Nephron (organoid): ENCODE measurements at regions not wholly inside any gene's neighbourhood (a gene's known extent, or its start where the extent isn't known, plus 50 kb on each side); places are given as distances from the start of the nearest gene placed in this dataset.

Source experiments
- H3K27ac Mint-ChIP-seq, 3 experiments: 2 replicates each; pipeline ENCODE4 v1.8.0; 2020; ENCODE audit warnings: mixed read lengths in 3 of 3, mild to moderate bottlenecking in 2 of 3, moderate library complexity in 1 of 3
- H3K27me3 Mint-ChIP-seq: 2 replicates; pipeline ENCODE4 v1.8.0; 2021; ENCODE audit warnings: low read depth, mild to moderate bottlenecking, moderate library complexity, mixed read lengths
- H3K36me3 Mint-ChIP-seq: 2 replicates; pipeline ENCODE4 v1.8.0; 2020; ENCODE audit warnings: low read depth, mixed read lengths
- H3K4me1 Mint-ChIP-seq: 2 replicates; pipeline ENCODE4 v1.8.0; 2020; ENCODE audit warnings: mixed read lengths
- H3K4me3 Mint-ChIP-seq, 3 experiments: 2 replicates each; pipeline ENCODE4 v1.8.0; 2020; ENCODE audit warnings: mild to moderate bottlenecking in 3 of 3, mixed read lengths in 3 of 3, moderate library complexity in 2 of 3
- H3K9me3 Mint-ChIP-seq: 2 replicates; pipeline ENCODE4 v1.8.0; 2020; ENCODE audit warnings: mixed read lengths
- CTCF ChIP-seq, 3 experiments: fragments of 200-600 bp; sonication (generic); IDR thresholded peaks; one replicate each; pipeline ENCODE4 v1.5.0; 2021; ENCODE audit warnings: antibody characterized with exemption in 3 of 3; ENCODE audit not compliant: unreplicated experiment in 3 of 3

- Mint-ChIP-seq H3K9me3 (no peaks in the 10 kb centered on the region), H3K4me3 (no peak overlapping the region), H3K36me3 (no peaks in the 10 kb centered on the region), H3K27me3 (no peaks in the 10 kb centered on the region), H3K27ac (no peak overlapping the region), H3K4me1 (no peaks in the 10 kb centered on the region)
- no peak for TF ChIP-seq CTCF (IDR thresholded peaks at IDR 0.05; ENCODE audit: unreplicated experiment in 3 of 3)
These were observed 262.0 kb upstream of the TRPM3 start for GRCh38 chr9:71383308-71383940.

GRCh38 chr9:71368157-71368556, 246.7 kb upstream of the TRPM3 start:
- Mint-ChIP-seq H3K4me1 (no peaks in the 10 kb centered on the region), H3K27me3 (no peaks in the 10 kb centered on the region), H3K36me3 (no peaks in the 10 kb centered on the region), H3K9me3 (no peaks in the 10 kb centered on the region), H3K4me3 (no peak overlapping the region), H3K27ac (no peak overlapping the region)
- TF ChIP-seq CTCF (IDR thresholded peaks at IDR 0.05; ENCODE audit: unreplicated experiment in 3 of 3), result no peak

DNA sequence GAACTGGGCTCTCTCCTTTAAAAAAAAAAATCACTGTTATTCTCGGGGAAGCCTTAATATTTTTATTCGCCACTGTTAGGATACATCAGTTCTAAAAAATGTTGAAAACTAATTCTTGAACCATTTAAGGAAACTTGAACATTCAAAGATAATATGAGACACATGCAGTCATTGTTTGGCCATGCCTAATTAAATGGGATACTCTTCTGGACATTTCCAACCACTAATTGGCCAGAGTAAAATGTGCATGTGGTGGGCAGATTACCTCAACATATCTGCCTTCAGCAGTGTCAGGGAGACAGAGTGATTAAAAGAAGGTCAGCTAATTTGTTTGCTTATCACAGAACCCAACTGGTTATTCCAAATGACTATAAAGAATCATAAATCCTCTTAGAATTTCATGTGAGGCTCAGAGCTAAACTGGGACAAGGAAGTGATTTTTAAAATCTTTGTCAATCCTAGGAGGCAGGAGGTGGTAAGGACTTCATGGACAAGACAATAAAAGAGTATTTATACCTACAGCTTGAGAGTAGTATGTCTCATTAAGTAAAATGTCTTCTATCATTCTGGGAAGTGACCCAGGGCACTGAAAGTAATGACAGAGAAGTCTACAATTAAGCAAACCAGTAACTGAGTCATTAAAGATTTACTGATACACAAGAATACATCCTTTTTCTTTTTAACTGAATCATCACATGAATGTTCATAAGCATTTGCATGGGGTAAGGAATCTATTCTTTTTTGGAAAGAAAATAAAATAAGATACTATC, 242.9 kb upstream of the TRPM3 start:
- Mint-ChIP-seq H3K27ac (no peak overlapping the region), H3K9me3 (no peaks in the 10 kb centered on the region), H3K36me3 (no peaks in the 10 kb centered on the region), H3K4me3 (no peak overlapping the region), H3K4me1 (no peaks in the 10 kb centered on the region), H3K27me3 (no peaks in the 10 kb centered on the region)
- no peak for TF ChIP-seq CTCF (IDR thresholded peaks at IDR 0.05; ENCODE audit: unreplicated experiment in 3 of 3)

DNA sequence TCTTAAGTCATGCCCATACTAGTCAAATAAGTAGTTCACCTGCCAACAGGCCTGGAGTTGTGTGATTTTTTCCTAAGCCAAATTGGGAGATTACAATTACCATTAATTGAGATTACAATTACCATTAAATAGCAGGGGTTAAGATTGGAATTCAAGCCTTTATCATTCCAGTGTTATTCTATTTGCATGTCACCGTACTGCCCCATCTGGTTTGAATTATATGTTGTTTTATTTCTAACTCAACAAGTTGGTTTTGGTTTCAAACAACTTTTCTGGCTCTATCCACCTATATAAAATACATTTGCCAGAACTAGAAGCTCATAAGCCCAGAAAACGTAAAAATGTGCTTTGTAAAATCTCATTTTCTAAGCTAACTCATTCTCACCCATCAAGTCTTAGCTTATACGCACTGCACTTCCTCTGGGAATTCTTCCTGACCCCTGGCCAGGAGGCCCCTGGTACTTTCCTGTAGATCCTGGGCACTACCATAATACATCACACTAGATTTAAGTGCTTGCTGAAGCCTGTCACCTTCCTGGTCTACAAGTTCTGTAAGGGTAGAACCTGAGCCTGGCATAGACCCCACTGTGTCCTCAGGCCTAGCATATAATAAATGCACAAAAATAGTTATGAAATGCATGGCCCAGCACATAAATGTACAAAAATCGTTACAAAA, 242.0 kb upstream of the TRPM3 start:
- Mint-ChIP-seq H3K27ac (no peak overlapping the region), H3K9me3 (no peaks in the 10 kb centered on the region), H3K36me3 (no peaks in the 10 kb centered on the region), H3K27me3 (no peaks in the 10 kb centered on the region), H3K4me3 (no peak overlapping the region), H3K4me1 (no peaks in the 10 kb centered on the region)
- TF ChIP-seq CTCF (IDR thresholded peaks at IDR 0.05; ENCODE audit: unreplicated experiment in 3 of 3), result no peak

DNA sequence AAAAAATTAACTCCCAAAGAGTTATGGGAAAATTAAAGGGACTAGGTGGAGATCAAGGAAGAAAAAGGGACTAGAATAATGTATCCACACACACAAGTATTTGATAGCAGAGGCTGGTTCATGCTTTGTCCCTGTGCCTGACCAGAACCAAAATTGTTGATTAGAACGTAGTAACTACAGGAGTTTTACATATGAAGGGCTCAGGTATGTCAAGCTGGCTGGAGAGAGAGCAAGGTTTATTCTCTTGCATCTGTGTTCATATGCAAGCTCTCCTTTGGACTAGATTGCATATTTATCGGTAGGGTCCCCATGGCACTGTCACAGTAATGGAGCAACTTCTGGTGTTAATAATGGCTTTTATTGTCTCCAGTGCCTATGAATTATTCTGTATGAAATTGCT, 239.9 kb upstream of the TRPM3 start:
- no peak for TF ChIP-seq CTCF (IDR thresholded peaks at IDR 0.05; ENCODE audit: unreplicated experiment in 3 of 3)
- Mint-ChIP-seq H3K36me3 (no peaks in the 10 kb centered on the region), H3K4me1 (peaks cover 5% of the 10 kb centered on the region), H3K4me3 (no peak overlapping the region), H3K27ac (no peak overlapping the region), H3K27me3 (no peaks in the 10 kb centered on the region), H3K9me3 (no peaks in the 10 kb centered on the region)
